Epidermal melanocyte (primary cell): ENCODE measurements at regions not wholly inside any gene's neighbourhood (a gene's known extent, or its start where the extent isn't known, plus 50 kb on each side); places are given as distances from the start of the nearest gene placed in this dataset.
"Not testable (repeated sequence)": the region's sequence is repeated elsewhere in the genome, so short reads cannot be mapped to it uniquely, and the experiment has no call there.

Experiments
- DNase-seq: peaks from one replicate; pipeline ENCODE4 v3.0.0; 2011; ENCODE audit warnings: low spot score; ENCODE audit not compliant: insufficient read length

DNA sequence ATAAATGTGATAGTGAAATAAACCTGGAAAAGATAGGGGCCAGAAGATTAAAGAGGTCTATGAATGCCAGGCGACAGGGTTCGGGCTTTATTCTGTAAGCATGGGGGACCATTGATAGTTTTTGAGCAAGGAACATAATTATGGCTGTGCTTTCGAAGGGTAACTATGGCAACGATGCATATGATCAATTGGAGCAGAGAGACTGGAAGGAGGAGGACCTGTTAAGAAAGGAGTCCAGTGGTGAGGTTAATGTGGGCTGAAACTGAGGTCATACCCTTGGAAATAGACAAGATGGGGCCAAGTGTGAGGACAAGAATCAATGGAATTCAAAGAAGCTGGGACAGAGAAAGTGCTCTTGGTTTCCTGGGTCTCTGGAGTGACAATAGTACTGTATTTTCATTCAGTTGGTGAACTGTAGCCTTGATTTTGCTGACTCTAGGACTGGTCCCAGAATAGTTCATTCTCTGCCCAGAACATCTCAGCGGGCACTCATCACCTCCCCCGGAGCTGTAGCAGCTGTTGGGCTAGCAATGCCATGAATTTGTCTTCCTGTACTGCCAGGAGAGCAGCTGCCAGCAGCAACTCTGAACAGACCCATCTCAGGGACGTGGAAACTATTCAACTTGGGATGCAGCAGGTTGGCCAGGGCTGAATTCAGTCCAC is 108.4 kb downstream of the SRGAP2 start:
- not testable (repeated sequence) for DNase-seq

DNA sequence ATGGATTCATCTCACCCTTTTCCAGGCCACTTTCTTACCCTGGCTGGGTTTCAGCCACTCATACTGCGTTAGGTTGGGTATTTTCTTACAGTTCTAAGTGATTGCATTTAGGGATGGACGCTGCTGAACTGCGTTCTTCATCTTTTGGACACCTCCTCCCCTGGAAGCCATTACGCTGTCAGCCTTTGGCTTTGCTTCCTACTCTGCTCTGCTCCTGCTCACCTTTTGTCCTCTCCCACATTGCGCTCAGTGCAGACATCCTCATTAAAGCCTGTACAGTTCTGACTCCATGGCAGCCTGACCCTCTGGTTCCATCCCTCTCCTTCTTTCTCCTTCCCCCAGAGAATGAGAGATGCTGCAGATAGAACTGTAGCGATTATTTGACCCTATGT is 108.9 kb downstream of the SRGAP2 start:
- DNase-seq: not testable (repeated sequence)

DNA sequence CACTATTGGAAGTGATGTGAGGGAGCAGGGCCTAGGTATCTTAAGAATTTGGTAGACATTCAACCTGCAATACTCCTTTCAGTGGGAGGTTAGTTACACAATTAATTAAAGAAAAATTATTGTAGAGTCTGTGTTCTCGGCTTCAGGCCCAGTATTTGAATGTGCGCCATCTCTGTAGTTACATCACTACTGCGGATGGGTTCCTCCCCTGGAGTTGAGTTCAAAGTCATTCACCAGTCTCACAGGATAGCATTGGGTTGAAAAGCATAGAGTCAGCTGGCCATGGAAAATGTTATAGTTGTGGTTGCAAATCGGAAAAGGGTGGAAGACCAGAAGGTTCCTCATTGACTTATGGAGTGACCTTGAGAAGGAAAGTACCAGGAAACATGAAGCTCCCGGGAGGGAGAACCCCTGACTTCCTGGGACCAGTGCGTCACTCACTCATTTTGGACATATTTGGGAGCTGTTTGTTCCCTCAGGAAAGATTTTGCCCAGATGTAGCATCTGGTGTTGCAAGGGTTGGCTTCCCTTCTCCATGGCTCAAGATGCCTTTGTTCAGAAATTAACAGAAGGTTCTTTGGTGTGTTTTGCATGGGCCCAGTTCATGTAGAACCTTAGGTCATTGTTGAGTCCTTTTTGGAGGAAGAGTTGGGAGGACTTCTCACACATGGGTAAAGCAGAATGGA is 111.8 kb downstream of the SRGAP2 start:
- not testable (repeated sequence) for DNase-seq

DNA sequence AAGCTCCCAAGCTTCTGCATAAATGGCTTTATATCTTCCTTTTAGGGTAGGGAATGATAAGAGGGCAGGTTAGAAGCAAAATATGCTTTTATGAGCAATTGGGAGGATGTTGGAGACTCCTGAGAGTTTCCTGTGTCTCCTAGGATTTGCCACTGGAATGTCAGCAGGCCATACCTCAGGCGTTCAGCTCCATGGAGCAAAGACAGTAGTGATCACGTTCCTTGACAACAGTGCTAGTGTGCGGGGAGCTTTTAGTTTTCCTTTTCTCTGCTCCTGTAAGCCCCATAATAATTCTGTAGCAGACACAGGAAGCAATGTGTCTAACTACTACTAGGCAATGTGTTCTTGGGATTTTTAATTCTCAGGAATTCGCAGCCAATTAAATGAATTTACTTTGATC is 113.6 kb downstream of the SRGAP2 start:
- DNase-seq: not testable (repeated sequence)

DNA sequence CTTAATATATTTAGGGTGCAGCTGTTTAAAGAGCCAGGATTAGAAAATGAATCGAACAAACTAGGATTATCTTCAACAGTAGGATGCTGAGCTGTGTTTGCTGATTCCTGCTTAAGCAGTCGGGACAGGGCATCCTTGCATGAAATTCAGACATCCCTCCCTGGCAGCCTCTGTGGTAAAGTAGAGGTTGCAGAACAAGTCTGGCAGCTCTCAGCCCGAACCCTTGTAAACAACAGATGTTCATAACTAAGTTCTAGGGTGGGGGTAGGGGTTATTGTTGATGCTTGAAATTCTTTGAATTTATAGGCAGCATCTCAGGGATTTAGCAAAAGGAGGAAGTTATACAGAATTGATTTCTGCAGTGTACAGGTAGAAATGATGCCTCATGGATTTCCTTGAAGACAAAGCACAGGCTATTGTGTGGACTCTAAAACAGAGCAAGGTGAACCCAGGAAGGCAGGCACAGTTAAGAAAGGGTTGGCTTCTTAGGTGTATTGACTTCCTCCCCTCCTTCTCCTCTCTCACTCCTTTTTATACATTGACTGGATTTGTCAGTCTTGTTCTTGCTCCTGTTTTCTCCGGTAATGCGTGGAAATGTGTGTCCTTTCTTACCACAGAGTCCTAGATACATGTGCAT is 114.7 kb downstream of the SRGAP2 start:
- not testable (repeated sequence) for DNase-seq

DNA sequence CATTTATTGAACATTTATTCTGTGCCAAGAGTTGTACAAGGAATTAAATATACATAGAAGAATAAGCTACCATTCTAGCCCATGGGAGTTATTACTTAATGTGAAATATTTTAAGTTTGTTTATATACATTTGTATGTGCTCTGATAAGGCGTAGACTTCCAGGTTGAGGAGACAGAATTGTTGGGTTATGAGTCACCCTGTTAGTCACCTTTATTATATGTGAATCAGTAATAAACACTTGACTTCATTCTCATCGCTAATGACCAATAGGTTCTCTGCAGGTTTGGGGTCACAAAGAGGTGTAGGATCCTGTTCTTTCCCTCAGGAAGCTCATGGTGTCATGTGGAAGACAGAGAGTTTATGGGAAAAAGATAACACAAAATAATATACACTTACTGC is 116.9 kb downstream of the SRGAP2 start:
- DNase-seq: not testable (repeated sequence)

DNA sequence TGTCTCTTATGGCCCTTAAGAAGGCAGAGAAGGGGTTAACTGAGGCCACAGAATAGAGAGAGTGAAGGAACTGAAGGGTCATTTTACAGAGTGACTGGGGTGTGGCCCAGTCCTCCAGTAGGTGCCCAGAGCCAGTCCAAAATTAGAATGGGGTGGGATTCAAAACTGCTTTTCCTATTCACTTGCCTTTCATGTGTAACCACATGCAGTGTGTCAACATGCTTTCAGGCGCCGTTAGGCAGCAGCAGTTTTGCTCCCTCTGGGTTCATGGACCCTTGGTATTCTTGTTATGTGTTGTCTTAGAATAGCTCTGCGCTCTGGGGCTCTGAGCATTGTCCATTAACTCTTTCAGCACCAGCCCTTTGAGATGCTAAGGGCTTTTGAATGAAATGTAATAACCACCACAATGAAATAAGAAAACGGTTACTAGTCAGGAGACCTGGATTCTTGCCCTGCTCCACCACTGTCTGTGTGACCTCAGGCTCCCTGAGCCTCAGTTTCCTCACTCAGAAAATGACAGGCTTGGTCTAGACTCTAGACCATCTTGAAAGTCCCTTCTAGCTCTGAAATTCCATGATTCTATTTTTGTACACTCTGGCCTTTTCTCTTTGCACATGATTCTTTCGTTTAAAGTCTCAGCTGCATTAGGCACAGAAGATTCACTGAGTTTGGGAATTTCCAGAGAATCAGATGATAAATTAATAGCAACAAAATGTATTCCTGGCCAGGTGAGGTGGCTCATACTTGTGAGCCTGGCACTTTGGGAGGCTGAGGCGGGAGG is 123.0 kb downstream of the SRGAP2 start:
- DNase-seq: not testable (repeated sequence)

DNA sequence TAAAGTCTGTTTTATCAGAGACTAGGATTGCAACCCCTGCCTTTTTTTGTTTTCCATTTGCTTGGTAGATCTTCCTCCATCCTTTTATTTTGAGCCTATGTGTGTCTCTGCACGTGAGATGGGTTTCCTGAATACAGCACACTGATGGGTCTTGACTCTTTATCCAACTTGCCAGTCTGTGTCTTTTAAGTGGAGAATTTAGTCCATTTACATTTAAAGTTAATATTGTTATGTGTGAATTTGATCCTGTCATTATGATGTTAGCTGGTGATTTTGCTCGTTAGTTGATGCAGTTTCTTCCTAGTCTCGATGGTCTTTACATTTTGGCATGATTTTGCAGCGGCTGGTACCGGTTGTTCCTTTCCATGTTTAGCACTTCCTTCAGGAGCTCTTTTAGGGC is 128.3 kb downstream of the SRGAP2 start:
- not testable (repeated sequence) for DNase-seq

GRCh38 chr1:206333316-206333715 is 130.0 kb downstream of the SRGAP2 start:
- DNase-seq: not testable (repeated sequence)

- DNase-seq: not testable (repeated sequence)
These were observed 130.6 kb downstream of the SRGAP2 start for GRCh38 chr1:206333897-206334296.

- not testable (repeated sequence) for DNase-seq
These were observed 131.1 kb downstream of the SRGAP2 start for GRCh38 chr1:206334481-206334880.

- not testable (repeated sequence) for DNase-seq
These were observed 131.8 kb downstream of the SRGAP2 start for GRCh38 chr1:206335162-206335561.

DNA sequence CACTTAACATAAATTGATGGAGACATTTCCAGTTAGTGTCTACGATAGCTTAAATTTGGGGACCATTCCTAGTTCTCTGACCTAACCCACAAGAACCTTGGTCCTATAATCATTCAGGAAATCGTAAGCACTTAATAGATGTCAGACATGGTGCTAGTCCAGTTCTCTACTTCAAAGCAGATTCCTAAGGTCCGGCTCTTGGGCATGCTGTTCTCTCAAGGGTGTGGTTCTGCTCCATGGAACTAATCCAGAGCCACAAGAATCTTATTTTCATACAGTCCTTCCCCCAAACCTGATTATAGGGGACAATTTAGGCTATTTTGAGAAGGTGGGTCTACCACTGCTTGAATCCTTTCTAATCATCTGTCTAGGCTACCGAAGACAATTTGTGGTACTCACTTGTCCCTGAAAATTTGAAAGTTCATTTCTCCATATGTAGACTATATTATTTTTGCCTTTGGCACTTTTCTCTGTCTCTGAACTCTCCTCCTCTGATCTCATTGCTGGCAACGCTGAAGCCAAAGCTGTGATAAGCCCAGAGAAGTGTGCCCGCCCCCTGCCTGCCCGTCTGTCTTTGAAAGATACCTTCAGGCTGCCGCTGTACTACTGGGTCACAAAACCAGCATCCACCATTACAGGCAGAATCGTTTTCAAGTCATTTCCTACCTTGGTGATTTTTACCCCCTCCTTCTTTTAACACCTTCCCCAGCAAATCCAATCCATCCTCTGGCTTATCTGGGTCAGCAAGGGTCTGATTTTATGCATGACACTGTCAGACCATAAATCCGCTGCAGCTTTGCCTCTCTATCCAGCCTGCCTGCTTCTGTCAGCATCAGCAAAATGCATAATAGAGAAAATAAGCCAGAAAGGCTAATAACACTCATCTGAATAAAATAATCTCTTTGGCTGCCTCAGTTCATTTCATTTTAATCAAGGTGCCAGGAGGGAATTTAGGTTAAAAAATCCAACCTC is 132.8 kb downstream of the SRGAP2 start:
- not testable (repeated sequence) for DNase-seq

GRCh38 chr1:206337024-206337423 is 133.3 kb upstream of the IKBKE start:
- DNase-seq: not testable (repeated sequence)

- not testable (repeated sequence) for DNase-seq
These were observed 119.6 kb upstream of the IKBKE start for GRCh38 chr1:206350493-206351275.

GRCh38 chr1:206351276-206352052 is 118.8 kb upstream of the IKBKE start:
- not testable (repeated sequence) for DNase-seq

DNA sequence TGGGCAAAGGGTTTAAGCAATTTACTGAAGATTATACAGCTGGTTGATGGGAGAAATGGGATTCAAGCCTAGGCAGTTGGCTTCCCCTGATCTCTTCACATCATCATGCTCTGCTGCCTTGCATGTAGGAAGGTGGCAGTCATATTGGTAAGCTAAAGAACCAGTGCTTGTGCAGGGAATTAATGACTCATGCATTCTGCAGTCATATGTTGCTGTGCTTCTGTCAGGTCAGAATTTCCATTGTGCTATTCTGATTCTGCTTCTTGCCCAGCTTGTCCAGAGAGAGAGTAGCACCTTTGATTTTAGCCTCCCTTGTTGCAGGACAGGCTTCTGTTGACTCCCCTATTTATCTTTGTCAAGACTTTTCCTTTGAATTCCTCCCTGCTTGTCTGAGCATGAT is 114.0 kb upstream of the IKBKE start:
- DNase-seq: not testable (repeated sequence)

GRCh38 chr1:206357962-206358361 is 112.3 kb upstream of the IKBKE start:
- not testable (repeated sequence) for DNase-seq

- DNase-seq: not testable (repeated sequence)
These were observed 111.5 kb upstream of the IKBKE start for GRCh38 chr1:206358771-206359170.
